ENCODE measurements at regions not wholly inside any gene's neighbourhood (a gene's known extent, or its start where the extent isn't known, plus 50 kb on each side); places are given as distances from the start of the nearest gene placed in this dataset.

DNA sequence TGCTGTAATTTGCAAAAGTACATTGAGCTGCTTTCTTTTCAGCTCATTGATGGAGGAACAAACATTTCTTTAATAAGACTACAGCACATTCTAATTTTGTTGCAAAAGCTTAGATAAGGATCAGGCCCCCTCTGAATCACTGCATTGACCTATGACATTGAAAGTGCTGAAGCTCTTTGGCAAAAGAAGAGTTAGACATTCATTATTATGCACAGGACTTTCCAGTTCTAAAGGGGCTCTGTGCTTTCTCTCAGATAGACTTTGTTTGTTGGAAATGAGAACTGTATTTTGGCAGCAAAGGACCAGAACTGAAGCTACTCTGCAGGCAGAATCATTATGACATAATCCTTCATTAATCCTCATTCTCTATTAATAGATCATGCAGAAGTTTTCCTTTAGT is 252.9 kb upstream of the SOX2 start:
- H3K4me2 ChIP-seq (ENCODE audit: insufficient read depth, low read length), result no peak overlapping the region
- no peak for DNase-seq (ENCODE audit: insufficient read length, low spot score, missing footprints)

GRCh38 chr3:181457756-181458155 is 254.0 kb upstream of the SOX2 start:
- no peaks in the 10 kb centered on the region for H3K9me3 ChIP-seq (ENCODE audit: low read depth, low read length)
- no peak for TF ChIP-seq CTCF (IDR thresholded peaks at IDR 0.05; ENCODE audit: extremely low read depth, low read depth, low read length)
- no peak for DNase-seq (ENCODE audit: insufficient read length, low spot score, missing footprints)
- H3K4me1 ChIP-seq (ENCODE audit: insufficient read depth, low read length), result no peaks in the 10 kb centered on the region
- H3K27ac ChIP-seq (ENCODE audit: low read depth, low read length), result no peak overlapping the region
- no peak overlapping the region for H3K4me3 ChIP-seq (ENCODE audit: insufficient read depth, low read length)
- H3K4me2 ChIP-seq (ENCODE audit: insufficient read depth, low read length), result no peak overlapping the region
- H2AFZ ChIP-seq (ENCODE audit: low read length), result no peak overlapping the region
- no peaks in the 10 kb centered on the region for H3K27me3 ChIP-seq (ENCODE audit: insufficient read depth, low read length)
- no peaks in the 10 kb centered on the region for H3K79me2 ChIP-seq (ENCODE audit: insufficient read depth, low read length)
- no peaks in the 10 kb centered on the region for H4K20me1 ChIP-seq (ENCODE audit: insufficient read depth, low read length)
- H3K36me3 ChIP-seq (ENCODE audit: insufficient read depth, low read length), result no peaks in the 10 kb centered on the region

More for the DNA sequence above, 252.9 kb upstream of the SOX2 start:
- H3K9me3 ChIP-seq (ENCODE audit: low read depth, low read length), result no peaks in the 10 kb centered on the region
- no peak overlapping the region for H3K4me3 ChIP-seq (ENCODE audit: insufficient read depth, low read length)
- TF ChIP-seq CTCF (IDR thresholded peaks at IDR 0.05; ENCODE audit: extremely low read depth, low read depth, low read length), result no peak
- H2AFZ ChIP-seq (ENCODE audit: low read length), result no peak overlapping the region
- no peak overlapping the region for H3K27ac ChIP-seq (ENCODE audit: low read depth, low read length)
- H3K4me1 ChIP-seq (ENCODE audit: insufficient read depth, low read length), result no peaks in the 10 kb centered on the region
- no peaks in the 10 kb centered on the region for H3K27me3 ChIP-seq (ENCODE audit: insufficient read depth, low read length)
- H3K79me2 ChIP-seq (ENCODE audit: insufficient read depth, low read length), result no peaks in the 10 kb centered on the region
- H4K20me1 ChIP-seq (ENCODE audit: insufficient read depth, low read length), result no peaks in the 10 kb centered on the region
- no peaks in the 10 kb centered on the region for H3K36me3 ChIP-seq (ENCODE audit: insufficient read depth, low read length)

- no peaks in the 10 kb centered on the region for H4K20me1 ChIP-seq (ENCODE audit: insufficient read depth, low read length)
- H3K4me2 ChIP-seq (ENCODE audit: insufficient read depth, low read length), result no peak overlapping the region
- no peaks in the 10 kb centered on the region for H3K9me3 ChIP-seq (ENCODE audit: low read depth, low read length)
- no peak for DNase-seq (ENCODE audit: insufficient read length, low spot score, missing footprints)
- no peaks in the 10 kb centered on the region for H3K36me3 ChIP-seq (ENCODE audit: insufficient read depth, low read length)
- H3K4me3 ChIP-seq (ENCODE audit: insufficient read depth, low read length), result no peak overlapping the region
- H3K4me1 ChIP-seq (ENCODE audit: insufficient read depth, low read length), result no peaks in the 10 kb centered on the region
- H3K27ac ChIP-seq (ENCODE audit: low read depth, low read length), result no peak overlapping the region
- TF ChIP-seq CTCF (IDR thresholded peaks at IDR 0.05; ENCODE audit: extremely low read depth, low read depth, low read length), result no peak
- no peaks in the 10 kb centered on the region for H3K79me2 ChIP-seq (ENCODE audit: insufficient read depth, low read length)
- H2AFZ ChIP-seq (ENCODE audit: low read length), result no peak overlapping the region
- H3K27me3 ChIP-seq (ENCODE audit: insufficient read depth, low read length), result no peaks in the 10 kb centered on the region
Observed at GRCh38 chr3:181457190-181457589, 254.5 kb upstream of the SOX2 start.

- no peak for DNase-seq (ENCODE audit: insufficient read length, low spot score, missing footprints)
- Histone ChIP-seq H3K27ac (ENCODE audit: low read depth, low read length) (no peak overlapping the region), H3K4me1 (ENCODE audit: insufficient read depth, low read length) (no peaks in the 10 kb centered on the region), H3K4me2 (ENCODE audit: insufficient read depth, low read length) (no peak overlapping the region), H2AFZ (ENCODE audit: low read length) (no peak overlapping the region), H3K9me3 (ENCODE audit: low read depth, low read length) (no peaks in the 10 kb centered on the region), H4K20me1 (ENCODE audit: insufficient read depth, low read length) (no peaks in the 10 kb centered on the region), H3K79me2 (ENCODE audit: insufficient read depth, low read length) (no peaks in the 10 kb centered on the region), H3K36me3 (ENCODE audit: insufficient read depth, low read length) (no peaks in the 10 kb centered on the region), H3K4me3 (ENCODE audit: insufficient read depth, low read length) (no peak overlapping the region), H3K27me3 (ENCODE audit: insufficient read depth, low read length) (no peaks in the 10 kb centered on the region)
- TF ChIP-seq CTCF (IDR thresholded peaks at IDR 0.05; ENCODE audit: extremely low read depth, low read depth, low read length), result no peak
Observed at GRCh38 chr3:181455276-181455675, 256.4 kb upstream of the SOX2 start.

Data from osteoblast (primary cell).